GM23338 (cell line): ENCODE measurements at regions not wholly inside any gene's neighbourhood (a gene's known extent, or its start where the extent isn't known, plus 50 kb on each side); places are given as distances from the start of the nearest gene placed in this dataset.

ENCODE experiments used
- CTCF ChIP-seq, 2 experiments: fragments of 200-600 bp in 1 of 2; sonication (generic) in 1 of 2; conservative IDR thresholded peaks; 2 replicates each; pipeline versions ENCODE4 v1.5.1 to v1.6.1; 2016 to 2017; ENCODE audit warnings: antibody characterized with exemption in 2 of 2, low read depth in 2 of 2, mild to moderate bottlenecking in 2 of 2, moderate library complexity in 1 of 2
- POLR2AphosphoS5 ChIP-seq: IDR thresholded peaks from 2 replicates; pipeline ENCODE4 v1.6.1; 2016; ENCODE audit warnings: antibody characterized with exemption, low read depth

- no peak for TF ChIP-seq CTCF (conservative IDR thresholded peaks at IDR 0.05; ENCODE audit: low read depth in 2 of 2)
- TF ChIP-seq POLR2AphosphoS5 = no peak
These were observed 100.9 kb upstream of the SORCS3 start for GRCh38 chr10:104540181-104540580.
